ENCODE measurements at regions not wholly inside any gene's neighbourhood (a gene's known extent, or its start where the extent isn't known, plus 50 kb on each side); places are given as distances from the start of the nearest gene placed in this dataset.

DNA sequence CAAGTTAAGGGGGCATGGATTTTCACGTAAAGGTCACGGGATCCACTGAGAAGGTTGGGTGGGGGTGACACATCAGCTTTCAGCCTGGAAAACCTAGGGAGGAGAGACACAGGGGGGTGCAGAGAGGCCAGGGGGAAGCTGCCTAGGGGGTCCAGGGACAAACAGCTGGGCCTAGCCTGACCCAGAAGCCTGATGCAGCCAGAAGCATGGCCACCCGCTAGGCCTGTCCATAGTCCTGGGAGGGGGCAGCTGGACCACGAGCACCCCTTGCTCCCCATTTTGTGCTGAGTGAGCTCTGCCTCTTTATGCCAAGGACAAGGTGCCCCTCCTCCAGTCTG, 322.7 kb upstream of the RTL1 start:
- H3K4me1 Mint-ChIP-seq (ENCODE audit: low read depth, unreplicated experiment) = no peaks in the 10 kb centered on the region
- no peak for TF ChIP-seq EZH2 (IDR thresholded peaks at IDR 0.05; ENCODE audit: insufficient read depth, low read length)
- TF ChIP-seq, protein P1, sequence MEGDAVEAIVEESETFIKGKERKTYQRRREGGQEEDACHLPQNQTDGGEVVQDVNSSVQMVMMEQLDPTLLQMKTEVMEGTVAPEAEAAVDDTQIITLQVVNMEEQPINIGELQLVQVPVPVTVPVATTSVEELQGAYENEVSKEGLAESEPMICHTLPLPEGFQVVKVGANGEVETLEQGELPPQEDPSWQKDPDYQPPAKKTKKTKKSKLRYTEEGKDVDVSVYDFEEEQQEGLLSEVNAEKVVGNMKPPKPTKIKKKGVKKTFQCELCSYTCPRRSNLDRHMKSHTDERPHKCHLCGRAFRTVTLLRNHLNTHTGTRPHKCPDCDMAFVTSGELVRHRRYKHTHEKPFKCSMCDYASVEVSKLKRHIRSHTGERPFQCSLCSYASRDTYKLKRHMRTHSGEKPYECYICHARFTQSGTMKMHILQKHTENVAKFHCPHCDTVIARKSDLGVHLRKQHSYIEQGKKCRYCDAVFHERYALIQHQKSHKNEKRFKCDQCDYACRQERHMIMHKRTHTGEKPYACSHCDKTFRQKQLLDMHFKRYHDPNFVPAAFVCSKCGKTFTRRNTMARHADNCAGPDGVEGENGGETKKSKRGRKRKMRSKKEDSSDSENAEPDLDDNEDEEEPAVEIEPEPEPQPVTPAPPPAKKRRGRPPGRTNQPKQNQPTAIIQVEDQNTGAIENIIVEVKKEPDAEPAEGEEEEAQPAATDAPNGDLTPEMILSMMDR (IDR thresholded peaks at IDR 0.05; ENCODE audit: insufficient read depth, low read depth, low read length) = no peak
- peaks cover 1% of the 10 kb centered on the region for H3K36me3 Mint-ChIP-seq (ENCODE audit: low read depth, unreplicated experiment)
- Histone ChIP-seq H3K9ac (ENCODE audit: low read length) (no peak overlapping the region), H2AFZ (ENCODE audit: low read depth, low read length) (no peak overlapping the region), H3K27ac (ENCODE audit: low read depth, low read length) (no peak overlapping the region), H3K4me3 (ENCODE audit: insufficient read depth, low read depth, low read length) (no peak overlapping the region), H3K4me1 (ENCODE audit: insufficient read depth, low read length) (no peaks in the 10 kb centered on the region), H3K4me2 (ENCODE audit: low read length) (no peak overlapping the region), H3K36me3 (ENCODE audit: insufficient read depth, low read length) (no peaks in the 10 kb centered on the region), H4K20me1 (ENCODE audit: insufficient read depth, low read length) (no peaks in the 10 kb centered on the region), H3K9me3 (ENCODE audit: insufficient read depth, low read depth, low read length) (no peaks in the 10 kb centered on the region), H3K79me2 (ENCODE audit: insufficient read depth, low read length) (no peaks in the 10 kb centered on the region), H3K27me3 (ENCODE audit: insufficient read depth, low read length) (peaks cover 9% of the 10 kb centered on the region)
- DNase-seq (ENCODE audit: low read depth) (no peak), FAIRE-seq (no peak)
- peaks cover 30% of the 10 kb centered on the region for H3K27me3 Mint-ChIP-seq (ENCODE audit: low read depth, unreplicated experiment)
- H3K27ac Mint-ChIP-seq (ENCODE audit: unreplicated experiment) = no peak overlapping the region
- no peaks in the 10 kb centered on the region for H3K9me3 Mint-ChIP-seq (ENCODE audit: unreplicated experiment)
- H3K4me3 Mint-ChIP-seq (ENCODE audit: unreplicated experiment) = no peak overlapping the region

DNA sequence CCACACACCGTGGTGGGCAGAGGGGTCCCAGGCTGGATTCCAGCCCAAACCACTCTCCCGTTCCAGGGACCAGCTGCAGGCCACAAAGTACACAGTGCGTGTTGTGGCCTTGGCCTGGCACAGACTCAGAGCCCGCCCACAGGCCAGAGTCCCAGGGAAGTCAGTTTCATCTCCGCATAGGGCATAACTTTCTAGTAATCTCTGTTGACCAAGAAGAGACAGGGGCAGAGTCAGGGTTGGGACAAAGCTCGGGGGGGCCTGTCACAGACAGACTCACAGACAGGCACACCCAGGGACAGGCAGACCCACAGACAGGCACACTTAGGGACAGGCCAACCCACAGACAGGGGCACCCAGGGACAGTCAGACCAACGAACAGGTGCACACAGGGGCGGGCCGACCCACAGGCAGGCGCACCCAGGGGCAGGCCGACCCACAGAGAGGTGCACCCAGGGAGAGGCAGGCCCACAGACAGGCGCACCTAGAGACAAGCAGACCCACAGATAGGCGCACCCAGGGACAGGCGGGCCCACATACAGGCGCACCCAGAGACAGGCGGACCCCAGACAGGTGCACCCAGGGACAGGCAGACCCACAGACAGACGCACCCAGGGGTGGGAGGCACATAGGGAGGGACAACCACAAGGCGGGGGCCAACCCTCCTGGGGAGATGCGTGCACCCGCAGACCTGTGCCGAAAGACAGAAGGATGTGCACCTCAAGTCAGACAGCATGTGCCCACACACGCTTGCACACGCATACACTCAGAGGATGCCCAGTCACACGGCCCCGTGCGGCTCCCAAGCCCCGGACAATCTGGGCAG, 323.3 kb upstream of the RTL1 start:
- H3K4me1 Mint-ChIP-seq (ENCODE audit: low read depth, unreplicated experiment) = no peaks in the 10 kb centered on the region
- peaks cover 1% of the 10 kb centered on the region for H3K36me3 Mint-ChIP-seq (ENCODE audit: low read depth, unreplicated experiment)
- Histone ChIP-seq H4K20me1 (ENCODE audit: insufficient read depth, low read length) (no peaks in the 10 kb centered on the region), H3K4me3 (ENCODE audit: insufficient read depth, low read depth, low read length) (no peak overlapping the region), H3K4me1 (ENCODE audit: insufficient read depth, low read length) (no peaks in the 10 kb centered on the region), H3K36me3 (ENCODE audit: insufficient read depth, low read length) (no peaks in the 10 kb centered on the region), H3K4me2 (ENCODE audit: low read length) (no peak overlapping the region), H3K9ac (ENCODE audit: low read length) (no peak overlapping the region), H3K27me3 (ENCODE audit: insufficient read depth, low read length) (peaks cover 9% of the 10 kb centered on the region), H3K79me2 (ENCODE audit: insufficient read depth, low read length) (no peaks in the 10 kb centered on the region), H3K27ac (ENCODE audit: low read depth, low read length) (no peak overlapping the region), H3K9me3 (ENCODE audit: insufficient read depth, low read depth, low read length) (no peaks in the 10 kb centered on the region), H2AFZ (ENCODE audit: low read depth, low read length) (no peak overlapping the region)
- no peak overlapping the region for H3K4me3 Mint-ChIP-seq (ENCODE audit: unreplicated experiment)
- FAIRE-seq = no peak
- H3K27ac Mint-ChIP-seq (ENCODE audit: unreplicated experiment) = no peak overlapping the region
- DNase-seq (ENCODE audit: low read depth) = no peak
- TF ChIP-seq, protein P1 (IDR thresholded peaks at IDR 0.05; ENCODE audit: insufficient read depth, low read depth, low read length) = no peak
- TF ChIP-seq EZH2 (IDR thresholded peaks at IDR 0.05; ENCODE audit: insufficient read depth, low read length) = no peak
- peaks cover 33% of the 10 kb centered on the region for H3K27me3 Mint-ChIP-seq (ENCODE audit: low read depth, unreplicated experiment)
- peaks cover 2% of the 10 kb centered on the region for H3K9me3 Mint-ChIP-seq (ENCODE audit: unreplicated experiment)

Measured in astrocyte (in vitro differentiated cells and primary cell).